ENCODE measurements at regions not wholly inside any gene's neighbourhood (a gene's known extent, or its start where the extent isn't known, plus 50 kb on each side); places are given as distances from the start of the nearest gene placed in this dataset.

GRCh38 chr1:172959571-172959970 lies 91.2 kb downstream of the TNFSF18 start:
- no peak for TF ChIP-seq CTCF (IDR thresholded peaks at IDR 0.05; ENCODE audit: borderline replicate concordance, control extremely low read depth, extremely low read depth, insufficient read depth, missing control alignments)
- in situ Hi-C loops (cut with MboI; ENCODE audit: low sequenced_read_pairs, unreplicated experiment): no loop called here
- no peak for DNase-seq (ENCODE audit: low spot score)

- DNase-seq (ENCODE audit: low spot score): no peak
- in situ Hi-C loops (cut with MboI; ENCODE audit: low sequenced_read_pairs, unreplicated experiment): no loop called here
- no peak for TF ChIP-seq CTCF (IDR thresholded peaks at IDR 0.05; ENCODE audit: borderline replicate concordance, control extremely low read depth, extremely low read depth, insufficient read depth, missing control alignments)
Observed at GRCh38 chr1:172960019-172960418, 90.7 kb downstream of the TNFSF18 start.

GRCh38 chr1:172960454-172961208 lies 90.1 kb downstream of the TNFSF18 start:
- no peak for DNase-seq (ENCODE audit: low spot score)
- in situ Hi-C loops (cut with MboI; ENCODE audit: low sequenced_read_pairs, unreplicated experiment): no loop called here
- TF ChIP-seq CTCF (IDR thresholded peaks at IDR 0.05; ENCODE audit: borderline replicate concordance, control extremely low read depth, extremely low read depth, insufficient read depth, missing control alignments): no peak

- no peak for TF ChIP-seq CTCF (IDR thresholded peaks at IDR 0.05; ENCODE audit: borderline replicate concordance, control extremely low read depth, extremely low read depth, insufficient read depth, missing control alignments)
- in situ Hi-C loops (cut with MboI; ENCODE audit: low sequenced_read_pairs, unreplicated experiment): no loop called here
- DNase-seq (ENCODE audit: low spot score): no peak
Observed at GRCh38 chr1:172964864-172965263, 85.9 kb downstream of the TNFSF18 start.

- no peak for DNase-seq (ENCODE audit: low spot score)
- in situ Hi-C loops (cut with MboI; ENCODE audit: low sequenced_read_pairs, unreplicated experiment): no loop called here
- no peak for TF ChIP-seq CTCF (IDR thresholded peaks at IDR 0.05; ENCODE audit: borderline replicate concordance, control extremely low read depth, extremely low read depth, insufficient read depth, missing control alignments)
Observed at GRCh38 chr1:172966844-172967540, 83.7 kb downstream of the TNFSF18 start.

GRCh38 chr1:172967936-172968335 lies 82.8 kb downstream of the TNFSF18 start:
- in situ Hi-C loops (cut with MboI; ENCODE audit: low sequenced_read_pairs, unreplicated experiment): no loop called here
- no peak for DNase-seq (ENCODE audit: low spot score)
- no peak for TF ChIP-seq CTCF (IDR thresholded peaks at IDR 0.05; ENCODE audit: borderline replicate concordance, control extremely low read depth, extremely low read depth, insufficient read depth, missing control alignments)
